GM23338 (cell line): ENCODE measurements at regions not wholly inside any gene's neighbourhood (a gene's known extent, or its start where the extent isn't known, plus 50 kb on each side); places are given as distances from the start of the nearest gene placed in this dataset.

Experiments used
- ATAC-seq: fragments of 200-7000 bp; cut with Tn5 transposase; 3 replicates; pipeline ENCODE4 v1.9.1; 2020
- DNase-seq: peaks from one replicate; pipeline ENCODE4 v3.0.0-alpha.2; 2015; ENCODE audit warnings: low spot score
- H2AFZ ChIP-seq: fragments of 200-600 bp; sonication (generic); 2 replicates; pipeline ENCODE4 v1.8.0; 2016; ENCODE audit warnings: antibody characterized with exemption, mild to moderate bottlenecking, moderate library complexity
- H3F3A ChIP-seq: fragments of 200-600 bp; sonication (generic); replicated peaks from 2 replicates; pipeline ENCODE4 v1.8.0; 2017; ENCODE audit warnings: antibody characterized with exemption, mixed run types, low read depth
- H3K27ac ChIP-seq: fragments of 200-600 bp; sonication (generic); 2 replicates; pipeline ENCODE4 v1.6.1; 2016; ENCODE audit warnings: low read depth
- H3K27me3 ChIP-seq: fragments of 200-600 bp; sonication (generic); 2 replicates; pipeline ENCODE4 v1.8.0; 2016; ENCODE audit warnings: mild to moderate bottlenecking, mixed run types, moderate library complexity; ENCODE audit not compliant: insufficient read depth
- H3K36me3 ChIP-seq: fragments of 200-600 bp; sonication (generic); 2 replicates; pipeline ENCODE4 v1.8.0; 2016; ENCODE audit warnings: mild to moderate bottlenecking; ENCODE audit not compliant: insufficient read depth
- H3K4me1 ChIP-seq: fragments of 200-600 bp; sonication (generic); 2 replicates; pipeline ENCODE4 v1.8.0; 2016; ENCODE audit warnings: mild to moderate bottlenecking, moderate library complexity; ENCODE audit not compliant: insufficient read depth
- H3K4me2 ChIP-seq: fragments of 200-600 bp; sonication (generic); 2 replicates; pipeline ENCODE4 v1.7.1; 2017; ENCODE audit warnings: mixed run types
- H3K4me3 ChIP-seq: fragments of 200-600 bp; sonication (generic); 2 replicates; pipeline ENCODE4 v1.6.1; 2016; ENCODE audit warnings: mixed run types
- H3K79me2 ChIP-seq: fragments of 200-600 bp; sonication (generic); replicated peaks from 2 replicates; pipeline ENCODE4 v1.8.0; 2017; ENCODE audit warnings: mild to moderate bottlenecking; ENCODE audit not compliant: insufficient read depth
- H3K9me2 ChIP-seq: fragments of 200-600 bp; sonication (generic); 2 replicates; pipeline ENCODE4 v1.8.0; 2017; ENCODE audit not compliant: insufficient read depth
- H4K20me1 ChIP-seq: fragments of 200-600 bp; sonication (generic); replicated peaks from 2 replicates; pipeline ENCODE4 v1.8.0; 2017; ENCODE audit warnings: mild to moderate bottlenecking; ENCODE audit not compliant: insufficient read depth
- H3K27ac Mint-ChIP-seq: 2 replicates; pipeline ENCODE4 v1.8.0; 2020; ENCODE audit warnings: inconsistent platforms, mild to moderate bottlenecking, moderate library complexity, mixed read lengths
- H3K27me3 Mint-ChIP-seq: 3 replicates; pipeline ENCODE4 v1.8.0; 2022; ENCODE audit warnings: low read depth, mild to moderate bottlenecking, moderate library complexity, mixed read lengths, inconsistent platforms; ENCODE audit not compliant: insufficient read depth, poor library complexity
- H3K36me3 Mint-ChIP-seq: 3 replicates; pipeline ENCODE4 v1.8.0; 2021; ENCODE audit warnings: low read depth, mild to moderate bottlenecking, inconsistent platforms, moderate library complexity, mixed read lengths
- H3K4me1 Mint-ChIP-seq: 3 replicates; pipeline ENCODE4 v1.8.0; 2020; ENCODE audit warnings: mild to moderate bottlenecking, inconsistent platforms, mixed read lengths
- H3K4me3 Mint-ChIP-seq: 3 replicates; pipeline ENCODE4 v1.8.0; 2021; ENCODE audit warnings: moderate library complexity, mild to moderate bottlenecking, inconsistent platforms, mixed read lengths
- H3K9me3 Mint-ChIP-seq: 3 replicates; pipeline ENCODE4 v1.8.0; 2020; ENCODE audit warnings: moderate library complexity, mild to moderate bottlenecking, inconsistent platforms, mixed read lengths
- CREB1 ChIP-seq: fragments of 250-450 bp; sonication (Bioruptor Pico); IDR thresholded peaks from 2 replicates; pipeline ENCODE4 v1.5.0; 2020; ENCODE audit warnings: low read depth, mild to moderate bottlenecking, moderate library complexity
- EZH2 ChIP-seq: fragments of 200-600 bp; sonication (generic); IDR thresholded peaks from one replicate; pipeline ENCODE4 v1.8.0; 2017; ENCODE audit warnings: antibody characterized with exemption, mild to moderate bottlenecking, low read depth; ENCODE audit not compliant: unreplicated experiment
- EZH2phosphoT487 ChIP-seq: fragments of 200-600 bp; sonication (generic); IDR thresholded peaks from one replicate; pipeline ENCODE4 v1.8.1; 2018; ENCODE audit warnings: antibody characterized with exemption; ENCODE audit not compliant: unreplicated experiment
- JUNB ChIP-seq: IDR thresholded peaks from one replicate; pipeline ENCODE4 v1.6.1; 2016; ENCODE audit warnings: antibody characterized with exemption; ENCODE audit not compliant: unreplicated experiment
- NANOG ChIP-seq: IDR thresholded peaks from 2 replicates; pipeline ENCODE4 v1.6.1; 2016; ENCODE audit warnings: antibody characterized with exemption, borderline replicate concordance
- POLR2AphosphoS5 ChIP-seq: IDR thresholded peaks from 2 replicates; pipeline ENCODE4 v1.6.1; 2016; ENCODE audit warnings: antibody characterized with exemption, low read depth
- STAT1 ChIP-seq: IDR thresholded peaks from one replicate; pipeline ENCODE4 v1.6.1; 2016; ENCODE audit warnings: antibody characterized with exemption; ENCODE audit not compliant: unreplicated experiment
- ZNF114 ChIP-seq: fragments of 250-450 bp; sonication (Bioruptor Pico); IDR thresholded peaks from 2 replicates; pipeline ENCODE4 v1.5.0; 2020; ENCODE audit warnings: mild to moderate bottlenecking, moderate library complexity
- ZNF331 ChIP-seq: fragments of 250-450 bp; sonication (Bioruptor Pico); IDR thresholded peaks from 2 replicates; pipeline ENCODE4 v1.5.0; 2020; ENCODE audit warnings: low read depth, mild to moderate bottlenecking, moderate library complexity
- TF ChIP-seq, protein P1 (sequence below): IDR thresholded peaks from one replicate; pipeline ENCODE4 v1.6.1; 2018; ENCODE audit warnings: antibody characterized with exemption; ENCODE audit not compliant: unreplicated experiment
- TF ChIP-seq, protein P2 (sequence below), 2 experiments: fragments of 200-600 bp in 1 of 2; sonication (generic) in 1 of 2; conservative IDR thresholded peaks; 2 replicates each; pipeline versions ENCODE4 v1.5.1 to v1.6.1; 2016 to 2017; ENCODE audit warnings: antibody characterized with exemption in 2 of 2, low read depth in 2 of 2, mild to moderate bottlenecking in 2 of 2, moderate library complexity in 1 of 2
- TF ChIP-seq, protein P3 (sequence below): IDR thresholded peaks from 2 replicates; pipeline ENCODE4 v1.6.1; 2016; ENCODE audit warnings: antibody characterized with exemption
- TF ChIP-seq, protein P4 (sequence below): fragments of 250-450 bp; sonication (Bioruptor Pico); IDR thresholded peaks from 2 replicates; pipeline ENCODE4 v1.5.0; 2020; ENCODE audit warnings: mild to moderate bottlenecking, moderate library complexity

DNA sequence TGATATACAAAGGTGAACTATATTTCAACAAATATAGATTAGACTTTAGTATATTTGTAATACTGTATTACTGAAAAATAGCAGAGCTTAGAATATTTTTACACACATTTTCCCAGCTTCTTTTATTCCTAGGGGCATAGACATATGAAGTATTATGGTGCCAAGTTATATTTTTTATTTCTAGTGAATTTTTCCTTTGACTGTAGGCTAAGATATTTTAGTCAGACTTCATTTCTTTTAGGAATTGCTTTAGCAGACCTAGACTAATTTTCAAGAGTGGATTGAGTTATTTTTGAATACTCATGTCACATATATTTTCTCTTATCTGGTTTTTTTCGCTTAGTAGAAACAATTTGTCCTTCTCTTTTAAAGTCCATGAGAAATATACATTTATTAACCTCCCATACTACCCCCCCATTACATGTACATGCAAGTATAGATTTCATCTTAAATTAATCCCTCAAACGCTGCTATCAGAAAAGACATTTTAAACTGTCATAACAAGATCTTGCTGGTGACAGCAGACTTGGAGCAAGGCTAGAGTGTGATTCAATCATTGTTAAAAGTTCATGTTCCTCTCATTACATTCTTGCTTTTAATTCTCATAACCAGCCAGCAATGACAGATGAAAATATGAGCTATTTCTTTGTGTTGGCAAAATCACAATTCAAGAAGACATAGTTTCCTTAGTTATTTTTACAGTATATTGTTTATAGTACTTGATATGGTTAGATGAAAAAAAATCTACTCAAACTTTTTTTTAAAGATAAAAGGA, 456.1 kb downstream of the AEBP2 start:
- DNase-seq (no peak), ATAC-seq (no peak)
- Histone ChIP-seq H3K27ac (no peak overlapping the region), H3K4me3 (no peak overlapping the region), H3K36me3 (no peaks in the 10 kb centered on the region), H3K9me2 (no peaks in the 10 kb centered on the region), H3K79me2 (no peaks in the 10 kb centered on the region), H3K27me3 (no peaks in the 10 kb centered on the region), H3K4me2 (no peak overlapping the region), H3F3A (no peaks in the 10 kb centered on the region), H4K20me1 (no peaks in the 10 kb centered on the region), H3K4me1 (no peaks in the 10 kb centered on the region), H2AFZ (no peak overlapping the region)
- no peak overlapping the region for H3K27ac Mint-ChIP-seq
- H3K9me3 Mint-ChIP-seq, result no peaks in the 10 kb centered on the region
- H3K4me3 Mint-ChIP-seq, result no peak overlapping the region
- TF ChIP-seq, protein P1, sequence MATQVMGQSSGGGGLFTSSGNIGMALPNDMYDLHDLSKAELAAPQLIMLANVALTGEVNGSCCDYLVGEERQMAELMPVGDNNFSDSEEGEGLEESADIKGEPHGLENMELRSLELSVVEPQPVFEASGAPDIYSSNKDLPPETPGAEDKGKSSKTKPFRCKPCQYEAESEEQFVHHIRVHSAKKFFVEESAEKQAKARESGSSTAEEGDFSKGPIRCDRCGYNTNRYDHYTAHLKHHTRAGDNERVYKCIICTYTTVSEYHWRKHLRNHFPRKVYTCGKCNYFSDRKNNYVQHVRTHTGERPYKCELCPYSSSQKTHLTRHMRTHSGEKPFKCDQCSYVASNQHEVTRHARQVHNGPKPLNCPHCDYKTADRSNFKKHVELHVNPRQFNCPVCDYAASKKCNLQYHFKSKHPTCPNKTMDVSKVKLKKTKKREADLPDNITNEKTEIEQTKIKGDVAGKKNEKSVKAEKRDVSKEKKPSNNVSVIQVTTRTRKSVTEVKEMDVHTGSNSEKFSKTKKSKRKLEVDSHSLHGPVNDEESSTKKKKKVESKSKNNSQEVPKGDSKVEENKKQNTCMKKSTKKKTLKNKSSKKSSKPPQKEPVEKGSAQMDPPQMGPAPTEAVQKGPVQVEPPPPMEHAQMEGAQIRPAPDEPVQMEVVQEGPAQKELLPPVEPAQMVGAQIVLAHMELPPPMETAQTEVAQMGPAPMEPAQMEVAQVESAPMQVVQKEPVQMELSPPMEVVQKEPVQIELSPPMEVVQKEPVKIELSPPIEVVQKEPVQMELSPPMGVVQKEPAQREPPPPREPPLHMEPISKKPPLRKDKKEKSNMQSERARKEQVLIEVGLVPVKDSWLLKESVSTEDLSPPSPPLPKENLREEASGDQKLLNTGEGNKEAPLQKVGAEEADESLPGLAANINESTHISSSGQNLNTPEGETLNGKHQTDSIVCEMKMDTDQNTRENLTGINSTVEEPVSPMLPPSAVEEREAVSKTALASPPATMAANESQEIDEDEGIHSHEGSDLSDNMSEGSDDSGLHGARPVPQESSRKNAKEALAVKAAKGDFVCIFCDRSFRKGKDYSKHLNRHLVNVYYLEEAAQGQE, result no peak
- TF ChIP-seq, protein P2, sequence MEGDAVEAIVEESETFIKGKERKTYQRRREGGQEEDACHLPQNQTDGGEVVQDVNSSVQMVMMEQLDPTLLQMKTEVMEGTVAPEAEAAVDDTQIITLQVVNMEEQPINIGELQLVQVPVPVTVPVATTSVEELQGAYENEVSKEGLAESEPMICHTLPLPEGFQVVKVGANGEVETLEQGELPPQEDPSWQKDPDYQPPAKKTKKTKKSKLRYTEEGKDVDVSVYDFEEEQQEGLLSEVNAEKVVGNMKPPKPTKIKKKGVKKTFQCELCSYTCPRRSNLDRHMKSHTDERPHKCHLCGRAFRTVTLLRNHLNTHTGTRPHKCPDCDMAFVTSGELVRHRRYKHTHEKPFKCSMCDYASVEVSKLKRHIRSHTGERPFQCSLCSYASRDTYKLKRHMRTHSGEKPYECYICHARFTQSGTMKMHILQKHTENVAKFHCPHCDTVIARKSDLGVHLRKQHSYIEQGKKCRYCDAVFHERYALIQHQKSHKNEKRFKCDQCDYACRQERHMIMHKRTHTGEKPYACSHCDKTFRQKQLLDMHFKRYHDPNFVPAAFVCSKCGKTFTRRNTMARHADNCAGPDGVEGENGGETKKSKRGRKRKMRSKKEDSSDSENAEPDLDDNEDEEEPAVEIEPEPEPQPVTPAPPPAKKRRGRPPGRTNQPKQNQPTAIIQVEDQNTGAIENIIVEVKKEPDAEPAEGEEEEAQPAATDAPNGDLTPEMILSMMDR (conservative IDR thresholded peaks at IDR 0.05; ENCODE audit: low read depth in 2 of 2), result no peak
- TF ChIP-seq JUNB (no peak), EZH2 (no peak), NANOG (no peak), ZNF114 (CRISPR knock-in tag) (no peak), STAT1 (no peak), CREB1 (CRISPR knock-in tag) (no peak), EZH2phosphoT487 (no peak), POLR2AphosphoS5 (no peak), ZNF331 (CRISPR knock-in tag) (no peak)
- TF ChIP-seq, protein P3, sequence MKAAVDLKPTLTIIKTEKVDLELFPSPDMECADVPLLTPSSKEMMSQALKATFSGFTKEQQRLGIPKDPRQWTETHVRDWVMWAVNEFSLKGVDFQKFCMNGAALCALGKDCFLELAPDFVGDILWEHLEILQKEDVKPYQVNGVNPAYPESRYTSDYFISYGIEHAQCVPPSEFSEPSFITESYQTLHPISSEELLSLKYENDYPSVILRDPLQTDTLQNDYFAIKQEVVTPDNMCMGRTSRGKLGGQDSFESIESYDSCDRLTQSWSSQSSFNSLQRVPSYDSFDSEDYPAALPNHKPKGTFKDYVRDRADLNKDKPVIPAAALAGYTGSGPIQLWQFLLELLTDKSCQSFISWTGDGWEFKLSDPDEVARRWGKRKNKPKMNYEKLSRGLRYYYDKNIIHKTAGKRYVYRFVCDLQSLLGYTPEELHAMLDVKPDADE, result no peak
- TF ChIP-seq, protein P4, sequence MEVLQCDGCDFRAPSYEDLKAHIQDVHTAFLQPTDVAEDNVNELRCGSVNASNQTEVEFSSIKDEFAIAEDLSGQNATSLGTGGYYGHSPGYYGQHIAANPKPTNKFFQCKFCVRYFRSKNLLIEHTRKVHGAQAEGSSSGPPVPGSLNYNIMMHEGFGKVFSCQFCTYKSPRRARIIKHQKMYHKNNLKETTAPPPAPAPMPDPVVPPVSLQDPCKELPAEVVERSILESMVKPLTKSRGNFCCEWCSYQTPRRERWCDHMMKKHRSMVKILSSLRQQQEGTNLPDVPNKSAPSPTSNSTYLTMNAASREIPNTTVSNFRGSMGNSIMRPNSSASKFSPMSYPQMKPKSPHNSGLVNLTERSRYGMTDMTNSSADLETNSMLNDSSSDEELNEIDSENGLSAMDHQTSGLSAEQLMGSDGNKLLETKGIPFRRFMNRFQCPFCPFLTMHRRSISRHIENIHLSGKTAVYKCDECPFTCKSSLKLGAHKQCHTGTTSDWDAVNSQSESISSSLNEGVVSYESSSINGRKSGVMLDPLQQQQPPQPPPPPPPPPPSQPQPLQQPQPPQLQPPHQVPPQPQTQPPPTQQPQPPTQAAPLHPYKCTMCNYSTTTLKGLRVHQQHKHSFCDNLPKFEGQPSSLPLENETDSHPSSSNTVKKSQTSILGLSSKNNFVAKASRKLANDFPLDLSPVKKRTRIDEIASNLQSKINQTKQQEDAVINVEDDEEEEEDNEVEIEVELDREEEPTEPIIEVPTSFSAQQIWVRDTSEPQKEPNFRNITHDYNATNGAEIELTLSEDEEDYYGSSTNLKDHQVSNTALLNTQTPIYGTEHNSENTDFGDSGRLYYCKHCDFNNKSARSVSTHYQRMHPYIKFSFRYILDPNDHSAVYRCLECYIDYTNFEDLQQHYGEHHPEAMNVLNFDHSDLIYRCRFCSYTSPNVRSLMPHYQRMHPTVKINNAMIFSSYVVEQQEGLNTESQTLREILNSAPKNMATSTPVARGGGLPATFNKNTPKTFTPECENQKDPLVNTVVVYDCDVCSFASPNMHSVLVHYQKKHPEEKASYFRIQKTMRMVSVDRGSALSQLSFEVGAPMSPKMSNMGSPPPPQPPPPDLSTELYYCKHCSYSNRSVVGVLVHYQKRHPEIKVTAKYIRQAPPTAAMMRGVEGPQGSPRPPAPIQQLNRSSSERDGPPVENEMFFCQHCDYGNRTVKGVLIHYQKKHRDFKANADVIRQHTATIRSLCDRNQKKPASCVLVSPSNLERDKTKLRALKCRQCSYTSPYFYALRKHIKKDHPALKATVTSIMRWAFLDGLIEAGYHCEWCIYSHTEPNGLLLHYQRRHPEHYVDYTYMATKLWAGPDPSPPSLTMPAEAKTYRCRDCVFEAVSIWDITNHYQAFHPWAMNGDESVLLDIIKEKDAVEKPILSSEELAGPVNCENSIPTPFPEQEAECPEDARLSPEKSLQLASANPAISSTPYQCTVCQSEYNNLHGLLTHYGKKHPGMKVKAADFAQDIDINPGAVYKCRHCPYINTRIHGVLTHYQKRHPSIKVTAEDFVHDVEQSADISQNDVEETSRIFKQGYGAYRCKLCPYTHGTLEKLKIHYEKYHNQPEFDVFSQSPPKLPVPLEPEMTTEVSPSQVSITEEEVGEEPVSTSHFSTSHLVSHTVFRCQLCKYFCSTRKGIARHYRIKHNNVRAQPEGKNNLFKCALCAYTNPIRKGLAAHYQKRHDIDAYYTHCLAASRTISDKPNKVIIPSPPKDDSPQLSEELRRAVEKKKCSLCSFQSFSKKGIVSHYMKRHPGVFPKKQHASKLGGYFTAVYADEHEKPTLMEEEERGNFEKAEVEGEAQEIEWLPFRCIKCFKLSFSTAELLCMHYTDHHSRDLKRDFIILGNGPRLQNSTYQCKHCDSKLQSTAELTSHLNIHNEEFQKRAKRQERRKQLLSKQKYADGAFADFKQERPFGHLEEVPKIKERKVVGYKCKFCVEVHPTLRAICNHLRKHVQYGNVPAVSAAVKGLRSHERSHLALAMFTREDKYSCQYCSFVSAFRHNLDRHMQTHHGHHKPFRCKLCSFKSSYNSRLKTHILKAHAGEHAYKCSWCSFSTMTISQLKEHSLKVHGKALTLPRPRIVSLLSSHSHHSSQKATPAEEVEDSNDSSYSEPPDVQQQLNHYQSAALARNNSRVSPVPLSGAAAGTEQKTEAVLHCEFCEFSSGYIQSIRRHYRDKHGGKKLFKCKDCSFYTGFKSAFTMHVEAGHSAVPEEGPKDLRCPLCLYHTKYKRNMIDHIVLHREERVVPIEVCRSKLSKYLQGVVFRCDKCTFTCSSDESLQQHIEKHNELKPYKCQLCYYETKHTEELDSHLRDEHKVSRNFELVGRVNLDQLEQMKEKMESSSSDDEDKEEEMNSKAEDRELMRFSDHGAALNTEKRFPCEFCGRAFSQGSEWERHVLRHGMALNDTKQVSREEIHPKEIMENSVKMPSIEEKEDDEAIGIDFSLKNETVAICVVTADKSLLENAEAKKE (CRISPR knock-in tag), result no peak
- H3K4me1 Mint-ChIP-seq, result no peaks in the 10 kb centered on the region
- H3K27me3 Mint-ChIP-seq, result peaks cover 1% of the 10 kb centered on the region
- no peaks in the 10 kb centered on the region for H3K36me3 Mint-ChIP-seq
